ENCODE measurements at regions not wholly inside any gene's neighbourhood (a gene's known extent, or its start where the extent isn't known, plus 50 kb on each side); places are given as distances from the start of the nearest gene placed in this dataset.

GRCh38 chr1:187627516-187627915, 798.8 kb downstream of the PLA2G4A start:
- DNase-seq = no peak
- Mint-ChIP-seq H3K4me3 (no peak overlapping the region), H3K27ac (no peak overlapping the region), H3K36me3 (ENCODE audit: low read depth) (no peaks in the 10 kb centered on the region), H3K9me3 (peaks cover 18% of the 10 kb centered on the region), H3K4me1 (no peaks in the 10 kb centered on the region), H3K27me3 (ENCODE audit: low read depth, poor library complexity) (peaks cover 4% of the 10 kb centered on the region)
- TF ChIP-seq CTCF (IDR thresholded peaks at IDR 0.05) = no peak

GRCh38 chr1:187629075-187629474, 800.3 kb downstream of the PLA2G4A start:
- H3K36me3 Mint-ChIP-seq (ENCODE audit: low read depth) = no peaks in the 10 kb centered on the region
- TF ChIP-seq CTCF (IDR thresholded peaks at IDR 0.05) = no peak
- H3K9me3 Mint-ChIP-seq = peaks cover 18% of the 10 kb centered on the region
- DNase-seq = no peak
- no peak overlapping the region for H3K27ac Mint-ChIP-seq
- H3K4me3 Mint-ChIP-seq = no peak overlapping the region
- H3K27me3 Mint-ChIP-seq (ENCODE audit: low read depth, poor library complexity) = peaks cover 4% of the 10 kb centered on the region
- H3K4me1 Mint-ChIP-seq = no peaks in the 10 kb centered on the region

GRCh38 chr1:187630653-187631380, 802.1 kb downstream of the PLA2G4A start:
- H3K9me3 Mint-ChIP-seq = peaks cover 18% of the 10 kb centered on the region
- no peaks in the 10 kb centered on the region for H3K36me3 Mint-ChIP-seq (ENCODE audit: low read depth)
- H3K4me3 Mint-ChIP-seq = no peak overlapping the region
- no peaks in the 10 kb centered on the region for H3K4me1 Mint-ChIP-seq
- TF ChIP-seq CTCF (IDR thresholded peaks at IDR 0.05) = no peak
- no peak overlapping the region for H3K27ac Mint-ChIP-seq
- H3K27me3 Mint-ChIP-seq (ENCODE audit: low read depth, poor library complexity) = peaks cover 4% of the 10 kb centered on the region
- DNase-seq = no peak

- Mint-ChIP-seq H3K36me3 (ENCODE audit: low read depth) (no peaks in the 10 kb centered on the region), H3K9me3 (peaks cover 18% of the 10 kb centered on the region), H3K27ac (no peak overlapping the region), H3K4me3 (no peak overlapping the region), H3K4me1 (no peaks in the 10 kb centered on the region), H3K27me3 (ENCODE audit: low read depth, poor library complexity) (peaks cover 4% of the 10 kb centered on the region)
- TF ChIP-seq CTCF (IDR thresholded peaks at IDR 0.05) = no peak
- DNase-seq = no peak
Observed at GRCh38 chr1:187631381-187631675, 802.6 kb downstream of the PLA2G4A start.

GRCh38 chr1:187631984-187632383, 803.2 kb downstream of the PLA2G4A start:
- Mint-ChIP-seq H3K4me1 (no peaks in the 10 kb centered on the region), H3K36me3 (ENCODE audit: low read depth) (no peaks in the 10 kb centered on the region), H3K4me3 (no peak overlapping the region), H3K27ac (peak overlapping the region; percentile 15), H3K9me3 (peaks cover 18% of the 10 kb centered on the region), H3K27me3 (ENCODE audit: low read depth, poor library complexity) (peaks cover 4% of the 10 kb centered on the region)
- TF ChIP-seq CTCF (IDR thresholded peaks at IDR 0.05) = no peak
- DNase-seq = no peak

GRCh38 chr1:187634940-187635339, 806.2 kb downstream of the PLA2G4A start:
- peak overlapping the region; percentile 0 for H3K27ac Mint-ChIP-seq
- no peak for DNase-seq
- H3K36me3 Mint-ChIP-seq (ENCODE audit: low read depth) = no peaks in the 10 kb centered on the region
- H3K4me3 Mint-ChIP-seq = no peak overlapping the region
- peaks cover 7% of the 10 kb centered on the region for H3K4me1 Mint-ChIP-seq
- peaks cover 4% of the 10 kb centered on the region for H3K27me3 Mint-ChIP-seq (ENCODE audit: low read depth, poor library complexity)
- peaks cover 27% of the 10 kb centered on the region for H3K9me3 Mint-ChIP-seq
- no peak for TF ChIP-seq CTCF (IDR thresholded peaks at IDR 0.05)

Data from nephron progenitor cell (in vitro differentiated cells).